Spleen (tissue), 11 donors: ENCODE measurements at regions not wholly inside any gene's neighbourhood (a gene's known extent, or its start where the extent isn't known, plus 50 kb on each side); places are given as distances from the start of the nearest gene placed in this dataset.

Experiments used
- DNase-seq: peaks from one replicate; pipeline ENCODE4 v3.0.0-alpha.2; 2020
- H3K27ac ChIP-seq, 8 donors: fragments of 200-600 bp; sonication (generic) in 7 of 8; 1 replicate in 4 of 8; 2 replicates in 4 of 8; pipeline versions ENCODE4 v1.5.0 to v1.8.0; 2016 to 2021; ENCODE audit warnings: inconsistent platforms in 4 of 8, mild to moderate bottlenecking in 4 of 8, moderate library complexity in 1 of 8
- H3K27me3 ChIP-seq, 7 donors: fragments of 200-600 bp; sonication (generic) in 6 of 7; replicated peaks in 1 of 7; 1 replicate in 4 of 7; 2 replicates in 3 of 7; pipeline versions ENCODE4 v1.5.0 to v1.8.0; 2016 to 2021; ENCODE audit warnings: inconsistent platforms in 3 of 7, mild to moderate bottlenecking in 1 of 7
- H3K36me3 ChIP-seq, 6 donors: fragments of 200-600 bp; sonication (generic) in 5 of 6; 1 replicate in 4 of 6; 2 replicates in 2 of 6; pipeline versions ENCODE4 v1.5.0 to v1.8.0; 2016 to 2021; ENCODE audit warnings: inconsistent platforms in 2 of 6
- H3K4me1 ChIP-seq, 6 donors: fragments of 200-600 bp; sonication (generic) in 5 of 6; 1 replicate in 3 of 6; 2 replicates in 3 of 6; pipeline versions ENCODE4 v1.5.0 to v1.8.0; 2016 to 2021; ENCODE audit warnings: inconsistent platforms in 3 of 6
- H3K4me3 ChIP-seq, 8 donors: fragments of 200-600 bp; sonication (generic) in 7 of 8; 1 replicate in 4 of 8; 2 replicates in 4 of 8; pipeline versions ENCODE4 v1.5.0 to v1.8.0; 2016 to 2021; ENCODE audit warnings: inconsistent platforms in 4 of 8, mild to moderate bottlenecking in 4 of 8, moderate library complexity in 2 of 8
- H3K9me3 ChIP-seq, 8 donors: fragments of 200-600 bp; sonication (generic) in 7 of 8; 1 replicate in 4 of 8; 2 replicates in 4 of 8; pipeline versions ENCODE4 v1.5.0 to v1.8.0; 2016 to 2021; ENCODE audit warnings: inconsistent platforms in 4 of 8
- CTCF ChIP-seq, 11 experiments: fragments of 200-600 bp in 7 of 11; fragments of 450-650 bp in 4 of 11; sonication (generic) in 4 of 11; IDR thresholded peaks in 8 of 11; conservative IDR thresholded peaks in 3 of 11; 1 replicate in 7 of 11; 2 replicates in 4 of 11; pipeline versions ENCODE4 v1.4.0 to v1.8.0; 2016 to 2021; ENCODE audit warnings: antibody characterized with exemption in 11 of 11, inconsistent platforms in 4 of 11, mild to moderate bottlenecking in 1 of 11
- POLR2A ChIP-seq, 3 donors: fragments of 450-650 bp; IDR thresholded peaks; one replicate each; pipeline ENCODE4 v1.5.1; 2017; ENCODE audit warnings: antibody characterized with exemption in 3 of 3, mild to moderate bottlenecking in 1 of 3
- POLR2AphosphoS5 ChIP-seq, 3 donors: sonication (generic); formaldehyde crosslinking; IDR thresholded peaks; one replicate each; pipeline ENCODE4 v1.5.1; 2017; ENCODE audit warnings: antibody characterized with exemption in 3 of 3
- WGBS, 5 donors: extraction: QIAGEN DNeasy Blood & Tissue Kit in 3 of 5; methylation state at CpG; one replicate each; pipeline versions ENCODE4 v1.1.5 to v1.1.7; 2013 to 2018; 5-methylcytosine and 5-hydroxymethylcytosine counted together
- intact Hi-C: fragments of 100-400 bp; cut with DNase I; formaldehyde crosslinking; loops from one replicate; pipeline ENCODE4 v1.15.0; 2023; ENCODE audit warnings: low total_unique reads
- donor health status: healthy with polysubstance abuse.
- donor health status: DM: no; HTN: no; CAD: no; lungs with moderate emphysema.
- donor health status: DM: no; HTN: no; CAD: no.
- donor health status: Bipolar disorder and iron deficiency.
- donor health status: healthy.
- donor health status: DM: no; HTN: no; CAD: no.
- donor health status: DM: yes; HTN: yes; CAD: no.

GRCh38 chr18:67864677-67865340 lies 348.3 kb upstream of the DSEL start:
- H3K4me1 ChIP-seq: no peaks in the 10 kb centered on the region
- TF ChIP-seq CTCF (IDR thresholded peaks at IDR 0.05 in 8 of 11, conservative IDR thresholded peaks at IDR 0.05 in 3 of 11) (no peak), POLR2A (IDR thresholded peaks at IDR 0.05) (no peak), POLR2AphosphoS5 (IDR thresholded peaks at IDR 0.05) (no peak)
- no peaks in the 10 kb centered on the region for H3K36me3 ChIP-seq
- no peak overlapping the region for H3K27ac ChIP-seq
- no peaks in the 10 kb centered on the region for H3K27me3 ChIP-seq
- H3K4me3 ChIP-seq: no peak overlapping the region
- 66 to 91% (median 80%) methylated on average over 2 of the region's 2 CpGs for WGBS, 5 donors
- intact Hi-C loops: no loop called here
- H3K9me3 ChIP-seq: peaks cover 0 to 5% (median 0%) of the 10 kb centered on the region in 8 donors
- DNase-seq: no peak

- intact Hi-C loops: no loop called here
These were observed 345.5 kb upstream of the DSEL start for GRCh38 chr18:67862069-67862468.

GRCh38 chr18:67854340-67854739 lies 337.8 kb upstream of the DSEL start:
- no peak overlapping the region for H3K4me3 ChIP-seq
- peaks cover 0 to 9% (median 5%) of the 10 kb centered on the region in 8 donors for H3K9me3 ChIP-seq
- DNase-seq: no peak
- intact Hi-C loops: no loop called here
- H3K4me1 ChIP-seq: no peaks in the 10 kb centered on the region
- no peaks in the 10 kb centered on the region for H3K27me3 ChIP-seq
- H3K27ac ChIP-seq: no peak overlapping the region
- TF ChIP-seq POLR2A (IDR thresholded peaks at IDR 0.05) (no peak), POLR2AphosphoS5 (IDR thresholded peaks at IDR 0.05) (no peak), CTCF (IDR thresholded peaks at IDR 0.05 in 8 of 11, conservative IDR thresholded peaks at IDR 0.05 in 3 of 11) (no peak)
- H3K36me3 ChIP-seq: no peaks in the 10 kb centered on the region

More at GRCh38 chr18:67862069-67862468, 345.5 kb upstream of the DSEL start:
- Histone ChIP-seq H3K4me3 (no peak overlapping the region), H3K36me3 (no peaks in the 10 kb centered on the region), H3K27me3 (no peaks in the 10 kb centered on the region), H3K9me3 (peaks cover 0 to 14% (median 5%) of the 10 kb centered on the region in 8 donors), H3K4me1 (no peaks in the 10 kb centered on the region), H3K27ac (no peak overlapping the region)
- TF ChIP-seq CTCF (IDR thresholded peaks at IDR 0.05 in 8 of 11, conservative IDR thresholded peaks at IDR 0.05 in 3 of 11) (no peak), POLR2A (IDR thresholded peaks at IDR 0.05) (no peak), POLR2AphosphoS5 (IDR thresholded peaks at IDR 0.05) (no peak)
- no peak for DNase-seq
- WGBS, 5 donors: 76 to 94% (median 92%) methylated on average over 1 of the region's 1 CpG

- Histone ChIP-seq H3K4me3 (no peak overlapping the region), H3K27ac (no peak overlapping the region), H3K36me3 (no peaks in the 10 kb centered on the region), H3K4me1 (no peaks in the 10 kb centered on the region), H3K27me3 (no peaks in the 10 kb centered on the region), H3K9me3 (peaks cover 0 to 4% (median 0%) of the 10 kb centered on the region in 8 donors)
- TF ChIP-seq POLR2AphosphoS5 (IDR thresholded peaks at IDR 0.05) (no peak), POLR2A (IDR thresholded peaks at IDR 0.05) (no peak), CTCF (IDR thresholded peaks at IDR 0.05 in 8 of 11, conservative IDR thresholded peaks at IDR 0.05 in 3 of 11) (no peak)
- DNase-seq: no peak
- intact Hi-C loops: no loop called here
- WGBS, 5 donors: 78 to 97% (median 89%) methylated on average over 4 of the region's 4 CpGs
These were observed 330.0 kb upstream of the DSEL start for GRCh38 chr18:67846422-67847098.
